SK-N-SH (cell line): ENCODE measurements at regions not wholly inside any gene's neighbourhood (a gene's known extent, or its start where the extent isn't known, plus 50 kb on each side); places are given as distances from the start of the nearest gene placed in this dataset.

Experiments
- CTCF ChIA-PET: fragments of 300-600, 350-600 bp; formaldehyde crosslinking; extraction: SDS; loops from one replicate; lab custom pipeline; 2021; lab: Yijun Ruan, JAX
- POLR2A ChIA-PET: fragments of 350-600 bp; sonication (Branson Sonifier 250); formaldehyde crosslinking; extraction: SDS; loops from one replicate; lab custom pipeline; 2020; ENCODE audit warnings: antibody characterized with exemption, inconsistent platforms; lab: Yijun Ruan, JAX
- DNase-seq: peaks from one replicate; pipeline ENCODE4 v3.0.0; 2012
- H2AFZ ChIP-seq: fragments of 200-600 bp; sonication (generic); 2 replicates; pipeline ENCODE4 v1.8.1; 2016; ENCODE audit warnings: antibody characterized with exemption, mild to moderate bottlenecking, low read depth
- H3F3A ChIP-seq: fragments of 200-600 bp; sonication (generic); replicated peaks from 2 replicates; pipeline ENCODE3; 2016; ENCODE audit warnings: antibody characterized with exemption, mild to moderate bottlenecking; ENCODE audit not compliant: insufficient read depth
- H3K27ac ChIP-seq, 2 experiments: fragments of 200-500 bp in 1 of 2; fragments of 200-600 bp in 1 of 2; sonication (Bioruptor generic) in 1 of 2; sonication (generic), shearing (Covaris generic) in 1 of 2; 2 replicates each; pipeline versions ENCODE4 v1.5.1 to v1.6.1; 2014 to 2016; ENCODE audit warnings: low read depth in 2 of 2, inconsistent platforms in 1 of 2, low read length in 1 of 2, mild to moderate bottlenecking in 1 of 2, mixed read lengths in 1 of 2
- H3K27me3 ChIP-seq: fragments of 200-600 bp; sonication (generic), shearing (Covaris generic); 2 replicates; pipeline ENCODE4 v1.6.1; 2016; ENCODE audit warnings: mixed run types; ENCODE audit not compliant: insufficient read depth
- H3K36me3 ChIP-seq, 2 experiments: fragments of 200-500 bp in 1 of 2; fragments of 200-600 bp in 1 of 2; sonication (Bioruptor generic) in 1 of 2; sonication (generic) in 1 of 2; replicated peaks in 1 of 2; 2 replicates each; pipeline versions ENCODE3 to v1.5.1; 2014 to 2016; ENCODE audit warnings: low read length in 1 of 2, mild to moderate bottlenecking in 1 of 2; ENCODE audit not compliant: insufficient read depth in 2 of 2, control insufficient read depth in 1 of 2
- H3K4me1 ChIP-seq, 2 experiments: fragments of 200-500 bp in 1 of 2; fragments of 200-600 bp in 1 of 2; sonication (Bioruptor generic) in 1 of 2; sonication (generic), shearing (Covaris generic) in 1 of 2; 2 replicates each; pipeline versions ENCODE4 v1.5.1 to v1.6.1; 2014 to 2016; ENCODE audit warnings: low read depth in 1 of 2, low read length in 1 of 2, mixed run types in 1 of 2; ENCODE audit not compliant: insufficient read depth in 2 of 2, control insufficient read depth in 1 of 2
- H3K4me2 ChIP-seq: fragments of 200-600 bp; sonication (generic), shearing (Covaris generic); 2 replicates; pipeline ENCODE4 v1.6.1; 2017; ENCODE audit warnings: mixed run types
- H3K4me3 ChIP-seq, 2 experiments: fragments of 200-500 bp in 1 of 2; fragments of 200-600 bp in 1 of 2; sonication (Bioruptor generic) in 1 of 2; sonication (generic), shearing (Covaris generic) in 1 of 2; 2 replicates each; pipeline versions ENCODE4 v1.5.1 to v1.8.1; 2014 to 2016; ENCODE audit warnings: low read depth in 2 of 2, inconsistent platforms in 1 of 2, low read length in 1 of 2, mild to moderate bottlenecking in 1 of 2, mixed read lengths in 1 of 2, moderate library complexity in 1 of 2
- H3K79me2 ChIP-seq: fragments of 200-600 bp; sonication (generic); 2 replicates; pipeline ENCODE4 v1.8.1; 2017; ENCODE audit warnings: mild to moderate bottlenecking; ENCODE audit not compliant: insufficient read depth
- H3K9ac ChIP-seq: fragments of 200-600 bp; sonication (generic); 2 replicates; pipeline ENCODE4 v1.6.1; 2017; ENCODE audit warnings: mixed run types
- H3K9me2 ChIP-seq: fragments of 200-600 bp; sonication (generic); 2 replicates; pipeline ENCODE4 v1.6.1; 2017; ENCODE audit warnings: mixed run types
- H3K9me3 ChIP-seq: fragments of 200-600 bp; sonication (generic); 2 replicates; pipeline ENCODE4 v1.6.1; 2017; ENCODE audit warnings: mixed run types, mild to moderate bottlenecking, moderate library complexity
- H4K20me1 ChIP-seq: fragments of 200-600 bp; sonication (generic); 2 replicates; pipeline ENCODE4 v1.6.1; 2017; ENCODE audit warnings: mild to moderate bottlenecking, mixed run types; ENCODE audit not compliant: insufficient read depth
- EZH2phosphoT487 ChIP-seq: fragments of 200-600 bp; sonication (generic); IDR thresholded peaks from 2 replicates; pipeline ENCODE4 v1.6.1; 2017; ENCODE audit warnings: low read depth, mixed run types, mild to moderate bottlenecking, antibody characterized with exemption, moderate library complexity, borderline replicate concordance
- FOXM1 ChIP-seq: IDR thresholded peaks from 2 replicates; pipeline ENCODE4 v1.4.0; 2012; ENCODE audit warnings: low read depth, mild to moderate bottlenecking
- MEF2A ChIP-seq: IDR thresholded peaks from 2 replicates; pipeline ENCODE4 v1.4.0; 2012; ENCODE audit warnings: low read depth, borderline replicate concordance
- NRF1 ChIP-seq: IDR thresholded peaks from 2 replicates; pipeline ENCODE4 v1.6.1; 2012; ENCODE audit warnings: low read depth, mild to moderate bottlenecking, low read length
- PBX3 ChIP-seq: IDR thresholded peaks from 2 replicates; pipeline ENCODE4; 2012
- POLR2AphosphoS5 ChIP-seq: IDR thresholded peaks from 2 replicates; pipeline ENCODE4 v1.6.1; 2012; ENCODE audit warnings: low read depth, low read length
- REST ChIP-seq: IDR thresholded peaks from 2 replicates; pipeline ENCODE4 v1.6.1; 2012; ENCODE audit warnings: mild to moderate bottlenecking, low read depth, low read length, moderate library complexity
- TAF1 ChIP-seq: IDR thresholded peaks from 2 replicates; pipeline ENCODE4 v1.6.1; 2012; ENCODE audit warnings: low read depth, mild to moderate bottlenecking, low read length, moderate library complexity, borderline replicate concordance
- WGBS: methylation state at CpG from one replicate; pipeline ENCODE4 v1.1.6; 2017; ENCODE audit warnings: low lambda C conversion rate; 5-methylcytosine and 5-hydroxymethylcytosine counted together

- TF ChIP-seq REST: no peak
- no peak for TF ChIP-seq TAF1
- no peak for TF ChIP-seq FOXM1
- no peak for TF ChIP-seq NRF1
- no peak for TF ChIP-seq EZH2phosphoT487
- TF ChIP-seq POLR2AphosphoS5: no peak
- no peak for TF ChIP-seq MEF2A
- no peak for TF ChIP-seq PBX3
These were observed 75.1 kb upstream of the FSTL4 start (continued) for GRCh38 chr5:133687212-133688061.

- Histone ChIP-seq H3F3A (no peaks in the 10 kb centered on the region), H3K9me3 (no peaks in the 10 kb centered on the region), H3K4me2 (no peak overlapping the region), H3K79me2 (no peaks in the 10 kb centered on the region), H3K27me3 (no peaks in the 10 kb centered on the region; the same call in 1 of the 2 replicates), H3K27ac (no peak overlapping the region; a peak in 1 of 4 replicates), H3K9me2 (no peaks in the 10 kb centered on the region), H3K4me3 (no peak overlapping the region), H3K4me1 (peaks cover 0 to 43% of the 10 kb centered on the region in 2 experiments; a peak in 1 of 4 replicates), H3K36me3 (no peaks in the 10 kb centered on the region), H3K9ac (no peak overlapping the region), H2AFZ (no peak overlapping the region), H4K20me1 (no peaks in the 10 kb centered on the region)
- ChIA-PET POLR2A (no interaction called here), CTCF (interaction anchor here (1.2 to 1.3 kb wide), 2 partner anchors 40 to 183 kb away, joined by 3 to 4 read pairs; no protein-coding TSS in a partner anchor)
- DNase-seq: no peak
- no peak for TF ChIP-seq FOXM1
- no peak for TF ChIP-seq NRF1
- 30% methylated on average over 3 of the region's 3 CpGs for whole genome bisulfite sequencing
These were observed 74.2 kb upstream of the FSTL4 start for GRCh38 chr5:133686566-133686965.
